ENCODE measurements at regions not wholly inside any gene's neighbourhood (a gene's known extent, or its start where the extent isn't known, plus 50 kb on each side); places are given as distances from the start of the nearest gene placed in this dataset.

DNA sequence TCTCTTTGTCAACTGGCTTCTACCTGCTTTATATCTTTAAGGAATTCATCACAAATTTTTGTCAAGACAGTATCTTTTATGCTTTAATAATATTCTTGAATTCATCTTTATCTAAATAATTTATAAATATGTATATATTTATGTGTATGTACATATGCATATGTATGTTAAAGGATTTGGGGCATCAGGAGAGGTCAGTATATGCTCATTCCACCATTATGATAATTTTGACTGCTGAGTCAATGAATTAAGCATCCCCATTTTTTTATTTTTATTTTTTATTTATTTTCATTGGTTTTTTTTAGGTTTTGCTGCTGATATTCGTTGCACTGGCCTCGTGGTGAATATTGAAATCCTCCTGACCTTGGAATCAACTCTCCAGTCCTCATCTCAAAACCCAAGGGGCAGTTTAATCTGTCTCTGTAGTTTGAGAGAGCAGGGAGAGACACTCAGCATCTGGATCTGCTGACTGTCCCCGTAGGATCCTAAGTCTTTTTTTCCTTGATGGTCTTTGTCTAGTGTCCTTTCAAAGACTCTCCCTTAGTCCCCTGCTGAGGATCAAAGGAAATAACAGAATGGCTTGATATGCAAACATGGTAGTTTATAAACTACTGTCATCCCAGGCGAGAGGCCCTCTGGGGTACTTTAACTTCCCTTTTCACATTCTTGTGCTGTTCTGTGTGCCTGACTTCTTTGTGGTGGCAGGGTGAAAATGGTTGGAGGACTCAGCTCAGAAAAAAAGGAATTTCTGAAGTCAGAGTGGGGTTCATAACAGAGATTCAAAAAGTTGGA lies 218.7 kb downstream of the DIO2 start:
- Histone ChIP-seq H2BK15ac (ENCODE audit: low read depth, low read length) (no peak overlapping the region), H3K4me2 (ENCODE audit: insufficient read depth, insufficient read length, low read length) (no peak overlapping the region), H3K27me3 (ENCODE audit: insufficient read depth, low read length) (peaks cover 62% of the 10 kb centered on the region), H3K79me2 (ENCODE audit: insufficient read depth, low read length) (no peaks in the 10 kb centered on the region; the same call in 1 of the 2 replicates), H3K18ac (ENCODE audit: insufficient read length, low read depth, low read length) (no peak overlapping the region), H2AK5ac (ENCODE audit: insufficient read length, low read length) (no peak overlapping the region), H3K4ac (ENCODE audit: low read depth, low read length) (no peak overlapping the region), H4K5ac (ENCODE audit: insufficient read length, low read depth, low read length) (no peak overlapping the region), H3T11ph (ENCODE audit: low read length) (no peak overlapping the region), H2BK12ac (ENCODE audit: insufficient read length, low read depth, low read length) (no peak overlapping the region), H3K23ac (ENCODE audit: insufficient read length, low read depth, low read length) (no peak overlapping the region), H2AFZ (ENCODE audit: low read length) (no peak overlapping the region), H3K9ac (ENCODE audit: extremely low read depth, insufficient read length, low read length) (no peak overlapping the region), H2BK120ac (ENCODE audit: low read depth, low read length, poor library complexity, severe bottlenecking) (no peak overlapping the region), H4K8ac (replicated peaks; ENCODE audit: insufficient read length, low read depth, low read length) (no peak overlapping the region), H3K23me2 (ENCODE audit: insufficient read length, low read depth, low read length, poor library complexity, severe bottlenecking) (no peaks in the 10 kb centered on the region), H2BK5ac (ENCODE audit: insufficient read length, low read length) (no peak overlapping the region), H3K4me1 (ENCODE audit: insufficient read depth, low read length) (no peaks in the 10 kb centered on the region), H4K20me1 (ENCODE audit: control insufficient read depth, insufficient read depth, insufficient read length) (no peaks in the 10 kb centered on the region), H3K79me1 (ENCODE audit: insufficient read depth, low read depth, low read length, poor library complexity, severe bottlenecking) (no peaks in the 10 kb centered on the region), H3K14ac (ENCODE audit: insufficient read depth, low read length) (no peak overlapping the region), H3K56ac (ENCODE audit: insufficient read length, low read depth, low read length) (no peak overlapping the region), H3K9me3 (ENCODE audit: control insufficient read depth, low read depth, low read length) (no peaks in the 10 kb centered on the region), H2BK20ac (ENCODE audit: low read depth, low read length, poor library complexity, severe bottlenecking) (no peak overlapping the region), H4K91ac (ENCODE audit: insufficient read length, low read depth, low read length) (no peak overlapping the region), H3K27ac (ENCODE audit: insufficient read length, low read depth, low read length) (no peak overlapping the region)
- no peak overlapping the region for H3K27ac Mint-ChIP-seq
- TF ChIP-seq, protein P1, sequence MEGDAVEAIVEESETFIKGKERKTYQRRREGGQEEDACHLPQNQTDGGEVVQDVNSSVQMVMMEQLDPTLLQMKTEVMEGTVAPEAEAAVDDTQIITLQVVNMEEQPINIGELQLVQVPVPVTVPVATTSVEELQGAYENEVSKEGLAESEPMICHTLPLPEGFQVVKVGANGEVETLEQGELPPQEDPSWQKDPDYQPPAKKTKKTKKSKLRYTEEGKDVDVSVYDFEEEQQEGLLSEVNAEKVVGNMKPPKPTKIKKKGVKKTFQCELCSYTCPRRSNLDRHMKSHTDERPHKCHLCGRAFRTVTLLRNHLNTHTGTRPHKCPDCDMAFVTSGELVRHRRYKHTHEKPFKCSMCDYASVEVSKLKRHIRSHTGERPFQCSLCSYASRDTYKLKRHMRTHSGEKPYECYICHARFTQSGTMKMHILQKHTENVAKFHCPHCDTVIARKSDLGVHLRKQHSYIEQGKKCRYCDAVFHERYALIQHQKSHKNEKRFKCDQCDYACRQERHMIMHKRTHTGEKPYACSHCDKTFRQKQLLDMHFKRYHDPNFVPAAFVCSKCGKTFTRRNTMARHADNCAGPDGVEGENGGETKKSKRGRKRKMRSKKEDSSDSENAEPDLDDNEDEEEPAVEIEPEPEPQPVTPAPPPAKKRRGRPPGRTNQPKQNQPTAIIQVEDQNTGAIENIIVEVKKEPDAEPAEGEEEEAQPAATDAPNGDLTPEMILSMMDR (conservative IDR thresholded peaks at IDR 0.05) = no peak
- peaks cover 93% of the 10 kb centered on the region for H3K27me3 Mint-ChIP-seq (ENCODE audit: low read depth)
- H3K4me3 Mint-ChIP-seq = no peak overlapping the region
- peak; percentile 38 for DNase-seq
- 0 out of 7 replicates have a peak, but pooled peaks cover 0 to 2% (median 0%) of the 10 kb centered on the region in 3 experiments for H3K36me3 Mint-ChIP-seq (ENCODE audit: insufficient read depth in 1 of 3, low read depth in 3 of 3)
- H3K4me1 Mint-ChIP-seq = peaks cover 4 to 5% of the 10 kb centered on the region in 2 experiments; a peak in 3 of 4 replicates
- WGBS (ENCODE audit: extremely low coverage, insufficient read length, low lambda C conversion rate) = no CpG with 5 or more reads among the region's 4 CpGs
- H3K9me3 Mint-ChIP-seq = no peaks in the 10 kb centered on the region

Measured in H9 (cell line).